HL-60 (cell line): ENCODE measurements at regions not wholly inside any gene's neighbourhood (a gene's known extent, or its start where the extent isn't known, plus 50 kb on each side); places are given as distances from the start of the nearest gene placed in this dataset.

Experiments
- CTCF ChIP-seq: IDR thresholded peaks from one replicate; pipeline ENCODE4 v1.5.1; 2011; ENCODE audit warnings: low read length, control low read depth, inconsistent platforms; ENCODE audit not compliant: insufficient read depth
- GABPA ChIP-seq: IDR thresholded peaks from 2 replicates; pipeline ENCODE4 v1.6.1; 2012; ENCODE audit warnings: low read depth
- SPI1 ChIP-seq: IDR thresholded peaks from 2 replicates; pipeline ENCODE4 v1.6.1; 2012; ENCODE audit warnings: low read depth, mild to moderate bottlenecking, borderline replicate concordance

- TF ChIP-seq CTCF (no peak), GABPA (no peak), SPI1 (no peak)
Observed at GRCh38 chr7:35351466-35351865, 97.6 kb upstream of the TBX20 start.
